ENCODE measurements at regions not wholly inside any gene's neighbourhood (a gene's known extent, or its start where the extent isn't known, plus 50 kb on each side); places are given as distances from the start of the nearest gene placed in this dataset.
"Not testable (repeated sequence)": the region's sequence is repeated elsewhere in the genome, so short reads cannot be mapped to it uniquely, and the experiment has no call there.

DNA sequence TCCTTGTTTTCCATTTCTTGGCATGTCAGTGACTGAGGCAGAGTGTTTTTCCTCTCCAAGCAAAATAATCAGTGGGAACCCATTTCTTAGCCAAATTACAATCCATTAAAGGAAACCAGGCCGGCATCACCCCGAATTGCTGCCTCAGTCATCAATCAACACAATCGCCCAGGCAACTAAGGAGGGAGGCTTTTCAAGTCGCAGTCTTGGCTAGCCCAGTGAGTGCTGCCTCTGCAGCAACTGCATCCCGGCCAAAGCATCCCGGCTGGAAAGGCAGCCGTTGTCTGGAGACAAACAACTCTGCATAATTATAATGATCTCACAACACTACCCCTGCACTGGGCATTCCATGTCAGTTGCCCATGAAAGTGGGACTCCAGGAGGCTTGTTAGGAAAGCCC lies 213.5 kb upstream of the PRICKLE2 start:
- FAIRE-seq (no peak), DNase-seq (ENCODE audit: low spot score in 2 of 2) (peak in 1 of 2 donors; percentile 30)

DNA sequence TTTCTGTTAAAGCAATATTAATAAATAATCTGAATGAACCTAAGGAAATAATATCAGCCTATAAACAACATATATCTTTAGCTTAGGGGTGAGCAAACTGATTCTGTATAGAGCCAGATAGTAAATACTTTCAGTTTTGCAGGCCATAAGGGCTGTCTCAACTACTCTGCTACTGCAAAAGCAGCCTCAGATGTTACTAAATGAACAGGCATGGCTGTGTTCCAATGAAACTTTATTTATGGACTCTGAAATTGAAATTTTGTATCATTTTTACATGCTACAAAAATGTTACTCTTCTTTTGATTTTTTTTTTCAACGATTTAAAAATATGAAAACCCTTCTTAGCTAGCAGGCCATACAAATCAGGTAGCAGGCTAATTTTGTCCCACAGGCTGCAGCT lies 212.8 kb upstream of the PRICKLE2 start:
- FAIRE-seq = no peak
- no peak for DNase-seq (ENCODE audit: low spot score in 2 of 2)

DNA sequence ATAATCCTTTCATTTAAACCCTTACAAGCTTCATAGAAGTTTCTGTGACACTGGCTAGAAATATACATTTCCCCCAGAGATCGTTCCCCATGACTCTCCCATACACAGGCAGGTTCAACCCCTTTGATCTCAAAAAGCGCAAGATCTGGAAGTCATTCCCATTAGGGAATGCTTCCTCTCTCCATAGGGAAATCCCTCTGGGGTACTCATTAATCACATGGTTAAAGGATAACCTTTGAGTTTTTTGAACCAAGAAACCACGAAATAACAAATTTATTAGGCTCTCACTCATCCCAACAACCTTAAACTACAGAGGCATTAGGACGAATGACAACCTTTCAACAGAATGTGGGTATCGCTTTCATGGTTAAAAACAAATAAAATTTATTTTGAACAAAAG lies 211.9 kb upstream of the PRICKLE2 start:
- no peak for FAIRE-seq

DNA sequence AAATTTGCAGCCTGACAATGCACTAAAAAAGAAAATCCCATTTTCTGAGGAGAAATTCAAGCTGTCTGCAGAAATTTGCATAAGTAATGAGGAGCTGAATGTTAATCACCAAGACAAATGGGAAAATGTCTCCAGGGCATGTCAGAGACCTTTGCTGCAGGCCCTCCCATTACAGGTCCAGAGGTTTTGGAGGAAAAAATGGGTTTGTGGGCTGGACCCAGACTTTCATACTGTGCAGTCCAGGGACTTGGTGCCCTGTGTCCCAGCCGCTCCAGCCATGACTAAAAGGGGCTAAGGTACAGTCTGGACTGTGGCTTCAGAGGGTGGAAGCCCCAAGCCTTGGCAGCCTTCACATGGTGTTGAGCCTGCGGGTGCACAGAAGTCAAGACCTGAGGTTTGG lies 209.8 kb upstream of the PRICKLE2 start:
- not testable (repeated sequence) for FAIRE-seq

More for the DNA sequence above, 211.9 kb upstream of the PRICKLE2 start:
- DNase-seq (ENCODE audit: low spot score in 2 of 2) = no peak

DNA sequence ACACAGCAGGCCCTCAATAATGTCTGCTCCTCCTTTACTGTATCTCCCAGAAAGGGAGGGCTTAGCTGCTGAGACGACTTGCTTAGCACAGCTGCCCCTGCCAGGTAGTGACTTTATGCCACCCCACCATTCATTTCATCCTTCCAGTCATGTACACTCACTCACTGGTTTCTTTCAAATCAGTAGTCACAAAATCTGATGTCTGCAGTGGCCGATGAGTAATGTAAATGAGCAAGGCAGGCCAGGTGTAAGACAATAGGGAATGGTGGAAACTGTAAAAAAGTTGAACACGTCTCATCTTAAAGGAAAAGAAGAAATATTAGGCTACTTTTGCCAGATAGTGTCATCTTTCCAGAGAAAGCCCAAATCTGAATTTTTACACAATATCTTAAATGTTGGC lies 207.6 kb upstream of the PRICKLE2 start:
- no peak for FAIRE-seq

More for the DNA sequence above, 209.8 kb upstream of the PRICKLE2 start:
- not testable (repeated sequence) for DNase-seq (ENCODE audit: low spot score in 2 of 2)

DNA sequence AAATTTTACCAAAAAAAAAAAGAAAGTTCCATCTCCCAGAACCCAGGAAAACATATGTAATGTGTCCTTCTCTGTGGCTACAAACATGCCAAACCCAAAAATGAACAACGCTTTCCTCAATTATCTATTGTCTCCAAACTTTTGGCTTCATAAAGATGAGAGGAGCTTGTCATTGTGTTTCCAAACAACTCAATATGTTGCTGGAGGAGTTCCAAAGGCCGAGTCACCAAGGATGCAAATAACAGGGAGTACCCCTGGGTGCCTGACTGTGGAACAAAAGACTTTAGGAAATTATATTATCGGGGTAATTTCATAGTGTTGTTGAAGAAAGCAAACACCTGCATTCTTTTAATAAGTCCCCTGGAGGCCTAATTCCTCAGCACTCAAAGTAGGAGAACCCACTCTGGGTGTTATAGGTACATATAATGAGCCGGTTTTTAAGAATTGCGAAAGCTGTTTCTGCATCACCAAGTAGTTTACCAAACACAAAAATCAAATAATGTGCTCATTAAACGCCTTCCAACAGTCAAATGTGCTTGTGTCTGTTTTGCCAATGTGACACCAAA lies 206.3 kb upstream of the PRICKLE2 start:
- FAIRE-seq (no peak), DNase-seq (ENCODE audit: low spot score in 2 of 2) (no peak)

More for the DNA sequence above, 207.6 kb upstream of the PRICKLE2 start:
- DNase-seq (ENCODE audit: low spot score in 2 of 2) = no peak

DNA sequence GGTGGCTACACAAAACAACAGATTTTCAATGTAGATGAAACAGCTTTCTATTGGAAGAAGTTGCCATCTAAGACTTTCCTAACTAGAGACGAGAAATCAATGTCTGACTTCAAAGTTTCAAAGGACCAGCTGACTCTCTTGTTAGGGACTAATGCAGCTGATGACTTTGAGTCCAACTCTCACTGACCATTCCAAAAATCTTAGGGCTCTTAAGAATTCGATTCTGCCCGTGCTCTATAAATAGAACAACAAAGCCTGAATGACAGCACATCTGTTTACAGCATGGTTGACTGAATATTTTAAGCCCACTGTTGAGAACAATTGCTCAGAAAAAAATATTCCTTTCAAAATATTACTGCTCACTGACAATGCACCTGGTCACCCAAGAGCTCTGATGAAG lies 202.4 kb upstream of the PRICKLE2 start:
- FAIRE-seq = no peak

DNA sequence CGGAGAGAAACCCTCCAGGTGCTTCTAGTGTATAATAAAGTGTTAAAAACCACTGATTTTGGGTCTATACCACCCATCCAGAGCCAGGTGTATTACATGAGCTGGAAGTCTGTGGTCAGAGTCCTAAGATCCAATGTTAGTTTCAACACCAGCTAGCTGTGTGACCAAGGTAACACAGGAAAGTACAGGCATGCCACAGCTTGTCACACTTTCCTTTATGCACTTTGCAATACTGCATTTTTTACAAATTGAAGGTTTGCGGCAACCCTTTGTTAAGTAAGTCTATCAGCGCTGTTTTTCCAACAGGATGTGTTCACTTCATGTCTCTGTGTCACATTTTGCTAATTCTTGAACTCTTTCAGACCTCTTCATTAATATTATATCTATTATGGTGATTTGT lies 201.3 kb upstream of the PRICKLE2 start:
- DNase-seq (ENCODE audit: low spot score in 2 of 2) (no peak), FAIRE-seq (no peak)

More for the DNA sequence above, 202.4 kb upstream of the PRICKLE2 start:
- no peak for DNase-seq (ENCODE audit: low spot score in 2 of 2)

DNA sequence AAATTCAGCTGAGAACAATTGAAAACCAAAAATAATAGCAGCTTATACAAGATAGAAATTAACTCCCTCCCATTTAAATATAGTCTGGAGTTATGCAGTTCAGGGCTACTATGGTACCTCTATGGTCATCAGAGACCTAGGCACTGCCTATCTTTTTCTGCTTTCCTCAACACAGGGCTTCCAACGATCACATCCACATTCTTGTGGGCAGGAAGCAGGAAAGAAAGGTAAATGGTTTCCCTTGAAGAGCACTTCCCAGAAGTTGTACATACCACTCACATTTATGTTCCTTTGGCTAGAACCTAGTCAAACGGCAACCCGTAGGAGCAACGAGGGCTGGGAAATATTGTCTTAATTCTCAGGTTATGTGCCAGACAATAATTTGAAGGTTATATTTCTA lies 197.7 kb upstream of the PRICKLE2 start:
- FAIRE-seq (no peak), DNase-seq (ENCODE audit: low spot score in 2 of 2) (no peak)

DNA sequence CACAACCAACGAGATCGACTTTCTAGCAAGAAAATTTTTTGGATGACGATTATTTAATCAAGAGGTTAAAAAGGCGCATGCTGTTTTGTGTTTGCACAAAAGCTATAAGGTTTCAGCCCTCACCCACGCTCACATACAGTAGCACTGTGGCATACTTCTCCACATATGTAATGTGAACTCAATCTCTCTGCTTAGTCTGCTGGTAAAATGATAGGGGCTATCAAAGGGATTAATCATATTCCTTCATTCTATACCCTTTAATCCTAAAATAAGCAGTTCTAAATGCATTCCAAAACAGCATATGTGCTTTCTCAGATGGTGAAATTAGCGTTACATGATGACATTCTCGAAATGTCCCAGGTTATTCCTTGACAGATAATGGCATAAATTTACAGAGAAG lies 196.9 kb upstream of the PRICKLE2 start:
- no peak for FAIRE-seq
- no peak for DNase-seq (ENCODE audit: low spot score in 2 of 2)

DNA sequence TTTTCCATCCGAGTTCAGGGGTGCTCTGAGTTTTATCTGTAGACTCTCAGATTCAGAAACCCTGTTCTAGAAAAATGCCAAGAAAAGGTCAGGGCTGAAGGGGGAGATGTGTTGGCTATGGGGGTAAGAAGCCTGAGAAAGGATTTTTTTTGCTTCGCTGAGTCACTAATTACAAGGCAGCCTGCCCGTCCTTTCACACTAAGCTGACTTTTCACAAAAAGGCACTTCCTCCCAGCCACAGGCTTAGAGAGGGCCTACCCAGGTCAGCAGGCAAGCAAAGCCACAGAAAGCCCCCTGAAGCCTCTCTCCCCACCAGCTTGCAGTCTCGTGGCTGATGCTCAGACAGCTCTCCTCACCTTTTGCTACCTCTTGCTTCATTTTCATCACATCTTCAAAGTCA lies 192.6 kb upstream of the PRICKLE2 start:
- DNase-seq (ENCODE audit: low spot score in 2 of 2) (no peak), FAIRE-seq (no peak)

DNA sequence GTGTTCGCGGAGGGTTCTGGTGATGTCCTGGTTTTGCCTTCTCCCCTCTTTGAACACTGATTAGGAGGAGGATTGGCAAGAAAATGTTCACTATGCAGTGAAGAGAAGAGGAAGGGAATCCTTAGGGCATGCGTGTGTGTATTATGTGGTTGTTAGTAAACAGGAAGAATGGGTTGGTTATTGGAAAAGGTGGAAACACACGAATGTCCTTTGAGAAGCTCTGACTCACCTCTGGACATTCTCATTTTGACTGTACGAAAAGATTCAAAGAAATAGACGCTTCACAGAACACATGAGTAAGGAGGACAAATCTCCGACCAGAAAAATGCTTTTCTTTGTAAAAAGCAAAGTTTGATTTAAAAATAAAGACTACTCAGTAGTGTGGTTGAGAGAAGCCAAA lies 188.8 kb upstream of the PRICKLE2 start:
- DNase-seq (ENCODE audit: low spot score in 2 of 2) = no peak
- no peak for FAIRE-seq

DNA sequence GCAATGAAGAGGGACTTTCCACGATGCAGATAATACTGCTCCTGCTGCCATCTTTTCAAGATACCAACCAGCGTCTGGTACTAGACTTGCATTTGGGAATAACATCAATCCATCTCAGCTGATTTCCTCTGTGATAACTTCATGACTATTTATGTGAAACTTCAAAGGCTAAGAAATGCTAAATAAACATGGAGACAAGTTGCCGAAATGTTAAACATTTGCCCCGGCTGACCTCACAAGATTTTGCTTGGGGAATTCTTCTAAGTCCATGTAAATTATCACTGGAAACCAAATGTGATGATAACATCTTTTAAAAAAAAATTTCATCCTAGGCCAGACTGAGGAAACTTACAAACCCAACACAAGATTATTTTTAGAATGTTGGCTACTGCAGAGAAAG lies 185.8 kb upstream of the PRICKLE2 start:
- no peak for DNase-seq (ENCODE audit: low spot score in 2 of 2)
- FAIRE-seq = no peak

DNA sequence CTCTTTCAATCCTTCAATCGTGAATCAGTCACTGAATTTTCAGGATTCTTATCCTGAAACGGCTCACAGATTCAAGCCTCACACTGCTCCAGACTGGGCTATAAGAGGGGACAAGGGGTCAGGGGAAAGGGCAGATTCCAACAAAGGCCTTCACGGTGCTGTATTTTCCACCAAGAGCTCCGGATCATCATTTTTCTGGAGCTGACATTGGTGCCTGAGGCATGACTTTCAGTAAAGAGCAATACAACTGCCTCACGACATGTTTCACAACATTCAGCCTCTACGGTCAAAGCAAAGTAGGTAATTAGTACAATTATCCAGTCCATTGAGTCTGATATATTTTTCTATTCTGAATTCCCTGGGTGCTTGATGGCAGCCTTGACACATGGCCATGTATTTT lies 185.0 kb upstream of the PRICKLE2 start:
- DNase-seq (ENCODE audit: low spot score in 2 of 2) (no peak), FAIRE-seq (no peak)

DNA sequence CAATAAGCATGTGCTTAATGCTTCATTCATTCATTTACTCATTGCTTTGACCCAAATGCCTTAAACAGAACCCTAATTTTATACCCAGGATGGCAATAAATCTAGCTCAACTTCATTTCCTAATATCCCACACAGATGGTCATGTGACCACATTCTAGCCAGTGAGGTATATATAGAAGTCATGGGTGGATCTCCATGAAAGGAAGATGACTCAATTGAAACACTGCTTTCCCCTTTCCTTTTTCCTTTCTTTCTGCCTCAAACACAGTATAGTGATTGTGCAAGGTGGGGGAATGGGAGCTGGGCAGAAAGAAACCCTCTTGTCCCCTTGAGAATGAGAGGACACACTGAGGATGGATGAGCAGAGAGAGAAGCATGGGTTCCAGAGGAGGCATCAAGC lies 183.5 kb upstream of the PRICKLE2 start:
- DNase-seq (ENCODE audit: low spot score in 2 of 2) (no peak), FAIRE-seq (no peak)

DNA sequence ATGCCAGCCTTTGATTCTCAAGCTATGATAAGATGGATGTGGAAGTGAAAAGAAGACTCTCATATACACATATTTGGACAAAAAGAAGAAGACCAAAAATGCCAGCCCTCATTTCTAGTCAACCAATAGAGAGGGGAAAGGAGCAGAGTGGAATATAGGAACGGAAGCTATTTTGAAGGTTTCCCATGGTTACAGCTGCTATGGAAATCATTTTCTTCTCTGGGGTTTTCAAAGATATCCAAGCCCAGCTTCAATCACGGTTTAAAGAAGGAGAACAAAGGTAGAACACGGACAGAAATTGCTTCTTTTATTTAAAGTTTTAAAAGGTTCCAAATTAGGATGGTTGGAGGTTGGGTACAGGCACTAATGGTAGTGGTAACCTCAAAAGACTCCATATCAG lies 181.0 kb upstream of the PRICKLE2 start:
- no peak for DNase-seq (ENCODE audit: low spot score in 2 of 2)

DNA sequence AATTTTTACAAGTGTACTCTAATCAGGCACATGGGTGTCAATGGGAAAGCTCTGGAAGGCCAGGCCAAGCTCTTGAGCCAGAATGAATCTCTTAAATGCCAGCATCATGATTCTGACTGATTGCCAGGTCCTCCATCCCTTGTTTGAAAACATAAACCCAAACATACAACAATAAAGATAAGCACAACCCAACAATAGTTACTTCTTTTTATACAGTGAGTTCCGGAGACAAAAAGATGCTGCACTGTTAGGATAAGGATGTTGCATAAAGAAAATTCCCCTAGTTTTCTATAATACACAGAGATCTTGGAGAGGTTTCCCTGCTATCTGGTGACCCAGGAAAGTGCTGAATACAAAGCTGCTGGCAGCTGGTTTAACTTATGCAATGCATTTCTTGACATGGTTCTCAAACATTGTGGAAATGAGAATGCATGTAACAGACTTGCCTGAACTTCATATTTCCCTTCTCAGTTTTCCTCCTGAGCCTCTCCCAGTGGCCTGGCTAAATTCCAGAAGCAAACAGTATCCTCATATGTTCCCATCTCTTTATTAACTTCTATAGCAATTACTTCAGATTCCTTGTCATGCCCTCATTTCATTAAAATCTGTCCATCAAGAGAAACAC lies 180.1 kb upstream of the PRICKLE2 start:
- DNase-seq (ENCODE audit: low spot score in 2 of 2) (no peak), FAIRE-seq (no peak)

More for the DNA sequence above, 181.0 kb upstream of the PRICKLE2 start:
- FAIRE-seq = no peak

DNA sequence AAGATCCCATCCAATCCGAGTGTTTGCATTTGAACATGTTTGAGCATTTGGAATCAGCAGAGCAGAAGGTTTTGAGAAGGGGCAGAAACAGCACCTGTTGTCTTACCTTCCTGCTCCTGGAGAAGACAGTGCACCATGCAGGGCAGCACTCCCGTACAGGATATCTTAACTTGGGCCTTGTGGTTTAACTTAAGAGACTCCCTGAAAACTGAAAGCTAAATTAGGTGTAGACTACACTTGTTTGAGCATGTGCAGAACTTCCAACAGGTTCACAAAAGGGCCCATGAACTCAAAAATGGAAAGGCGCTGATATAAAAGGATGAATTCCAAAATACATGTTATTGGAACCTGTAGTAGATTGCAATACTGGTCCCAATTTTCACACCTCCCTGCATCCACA lies 175.4 kb upstream of the PRICKLE2 start:
- FAIRE-seq = no peak
- no peak for DNase-seq (ENCODE audit: low spot score in 2 of 2)

DNA sequence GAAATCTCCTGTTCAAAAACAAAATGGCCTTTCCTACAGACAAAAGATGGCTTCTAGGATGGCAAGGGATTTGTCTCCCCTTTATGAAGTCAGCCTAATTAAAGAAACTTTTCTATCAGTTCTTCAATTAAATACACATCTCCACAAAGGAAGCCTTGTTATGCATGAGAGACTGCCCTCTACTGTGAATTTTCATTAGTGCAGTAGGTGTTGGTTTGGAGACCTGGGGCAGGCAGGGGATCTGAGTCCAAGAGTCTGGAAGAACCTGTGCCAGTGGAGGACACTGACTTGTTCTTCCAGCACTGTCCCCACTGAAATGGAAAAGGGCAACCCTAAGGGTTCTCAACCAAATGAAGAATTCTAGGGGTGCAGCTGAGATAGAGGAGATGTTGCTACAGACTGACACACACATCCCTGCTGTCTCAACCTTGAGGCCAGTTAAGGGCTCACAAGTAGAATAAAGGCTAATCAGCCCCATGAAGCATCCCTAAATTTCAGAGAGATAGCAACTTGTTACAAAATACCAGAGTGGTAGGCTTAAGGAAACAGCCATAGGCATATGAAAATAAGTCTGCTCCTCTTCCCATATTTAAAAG lies 174.0 kb upstream of the PRICKLE2 start:
- DNase-seq (ENCODE audit: low spot score in 2 of 2) (peak in 1 of 2 donors; percentile 49), FAIRE-seq (no peak)

DNA sequence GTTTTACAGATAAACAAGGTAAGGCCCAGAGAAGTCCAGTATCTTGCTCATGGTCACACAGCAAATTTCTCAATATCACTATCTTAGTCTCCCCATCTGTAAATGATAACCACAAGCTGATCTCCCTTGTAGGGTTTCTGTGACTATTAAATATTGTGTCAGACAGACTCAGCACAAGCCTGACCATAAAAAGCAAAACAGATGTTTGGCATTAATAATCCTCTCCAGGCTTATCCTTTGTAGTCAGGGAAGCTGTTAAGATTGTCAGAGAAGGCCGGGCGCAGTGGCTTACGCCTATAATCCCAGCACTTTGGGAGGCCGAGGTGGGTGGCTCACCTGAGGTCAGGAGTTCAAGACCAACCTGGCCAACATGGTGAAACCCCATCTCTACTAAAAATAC lies 173.2 kb upstream of the PRICKLE2 start:
- no peak for FAIRE-seq
- no peak for DNase-seq (ENCODE audit: low spot score in 2 of 2)

DNA sequence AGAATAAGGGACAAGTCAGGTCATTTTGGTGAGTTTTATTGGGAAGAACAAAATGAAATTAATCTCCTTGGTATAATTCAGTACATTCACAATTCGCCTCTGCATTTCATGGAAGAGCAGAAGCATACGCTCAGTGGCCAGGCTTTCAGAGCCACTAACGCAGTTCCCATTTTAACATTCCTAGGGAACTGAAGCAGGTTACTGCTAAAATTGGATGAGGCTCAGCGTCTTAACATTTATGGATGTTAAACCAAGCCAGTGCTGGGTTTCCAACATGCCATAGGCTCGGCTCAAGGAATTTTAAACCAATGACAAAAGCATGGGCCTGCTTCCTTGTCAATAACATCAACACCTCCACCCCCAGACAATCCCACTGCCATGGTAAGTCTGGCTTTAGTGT lies 172.7 kb upstream of the PRICKLE2 start:
- DNase-seq (ENCODE audit: low spot score in 2 of 2) (no peak), FAIRE-seq (no peak)

DNA sequence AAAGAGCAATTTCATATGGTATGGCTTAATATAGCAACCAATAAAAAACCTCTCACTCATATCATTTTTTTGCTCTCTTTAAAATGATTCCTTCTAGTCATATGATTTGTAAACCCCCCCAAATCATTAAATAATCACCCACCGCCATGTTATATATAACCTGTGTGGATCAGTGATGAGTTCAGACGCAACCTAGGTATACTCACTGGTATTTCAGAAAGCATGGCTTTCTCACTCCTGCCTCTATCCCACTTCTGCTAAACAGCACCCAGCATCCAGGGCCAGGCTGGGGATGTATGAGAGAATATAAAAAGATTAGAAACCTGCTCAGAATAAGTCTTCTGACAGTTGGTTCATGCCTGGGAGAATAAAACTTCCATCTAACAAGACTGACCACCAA lies 172.3 kb upstream of the PRICKLE2 start:
- FAIRE-seq (no peak), DNase-seq (ENCODE audit: low spot score in 2 of 2) (no peak)

All from frontal cortex (tissue), 3 donors.